CD14-positive monocyte (primary cell): ENCODE measurements at regions not wholly inside any gene's neighbourhood (a gene's known extent, or its start where the extent isn't known, plus 50 kb on each side); places are given as distances from the start of the nearest gene placed in this dataset.

ENCODE experiments used
- DNase-seq, 3 donors: peaks; one replicate each; pipeline ENCODE4 v3.0.0-alpha.2; 2011 to 2022
- H2AFZ ChIP-seq: 2 replicates; pipeline ENCODE4 v1.6.0; 2012; ENCODE audit warnings: mild to moderate bottlenecking, low read depth, low read length, inconsistent platforms; ENCODE audit not compliant: insufficient read depth, poor library complexity, severe bottlenecking
- H3K27ac ChIP-seq, 2 donors: 1 replicate in 1 of 2; 2 replicates in 1 of 2; pipeline ENCODE4 v1.5.1; 2012 to 2013; ENCODE audit warnings: low read length in 2 of 2, control low read depth in 1 of 2, inconsistent platforms in 1 of 2, low read depth in 1 of 2, mild to moderate bottlenecking in 1 of 2
- H3K27me3 ChIP-seq, 2 donors: one replicate each; pipeline versions ENCODE4 v1.6.0 to v1.6.1; 2011 to 2013; ENCODE audit warnings: low read length in 2 of 2; ENCODE audit not compliant: control insufficient read depth in 2 of 2, insufficient read depth in 2 of 2
- H3K36me3 ChIP-seq, 2 donors: replicated peaks in 1 of 2; 1 replicate in 1 of 2; 2 replicates in 1 of 2; pipeline versions ENCODE4 v1.5.1 to v1.6.1; 2012 to 2013; ENCODE audit warnings: low read length in 2 of 2, control low read depth in 1 of 2, inconsistent platforms in 1 of 2, mild to moderate bottlenecking in 1 of 2; ENCODE audit not compliant: insufficient read depth in 2 of 2, control insufficient read depth in 1 of 2
- H3K4me1 ChIP-seq, 2 donors: 1 replicate in 1 of 2; 2 replicates in 1 of 2; pipeline versions ENCODE4 v1.5.1 to v1.6.1; 2012 to 2013; ENCODE audit warnings: low read length in 2 of 2, control low read depth in 1 of 2, inconsistent platforms in 1 of 2, mild to moderate bottlenecking in 1 of 2, moderate library complexity in 1 of 2; ENCODE audit not compliant: insufficient read depth in 2 of 2, control insufficient read depth in 1 of 2
- H3K4me2 ChIP-seq: replicated peaks from 2 replicates; pipeline ENCODE3; 2012; ENCODE audit warnings: low read length, moderate library complexity, mild to moderate bottlenecking; ENCODE audit not compliant: poor library complexity, severe bottlenecking; ENCODE audit errors: extremely low read depth
- H3K4me3 ChIP-seq, 3 experiments: fragments of 200-600 bp in 1 of 3; sonication (generic) in 1 of 3; replicated peaks in 1 of 3; 1 replicate in 2 of 3; 2 replicates in 1 of 3; pipeline ENCODE4 v1.5.1; 2011 to 2013; ENCODE audit warnings: low read length in 3 of 3, mild to moderate bottlenecking in 3 of 3, control low read depth in 2 of 3, low read depth in 2 of 3, inconsistent platforms in 1 of 3, moderate library complexity in 1 of 3
- H3K79me2 ChIP-seq: 2 replicates; pipeline ENCODE4 v1.6.0; 2012; ENCODE audit warnings: mild to moderate bottlenecking, control low read depth, inconsistent platforms, low read length, moderate library complexity; ENCODE audit not compliant: insufficient read depth
- H3K9ac ChIP-seq: 2 replicates; pipeline ENCODE4 v1.6.0; 2017; ENCODE audit warnings: low read length, mild to moderate bottlenecking; ENCODE audit not compliant: insufficient read depth, poor library complexity, severe bottlenecking
- H3K9me3 ChIP-seq, 2 donors: replicated peaks in 1 of 2; 1 replicate in 1 of 2; 2 replicates in 1 of 2; pipeline versions ENCODE4 v1.5.1 to v1.6.1; 2012 to 2013; ENCODE audit warnings: low read length in 2 of 2, control low read depth in 1 of 2; ENCODE audit not compliant: control insufficient read depth in 1 of 2, insufficient read depth in 1 of 2
- H4K20me1 ChIP-seq: 2 replicates; pipeline ENCODE4 v1.6.0; 2012; ENCODE audit warnings: mild to moderate bottlenecking, low read length, control low read depth, moderate library complexity; ENCODE audit not compliant: insufficient read depth
- H3K27ac Mint-ChIP-seq, 7 donors: one replicate each; pipeline ENCODE4 v1.8.0; 2020; ENCODE audit warnings: mild to moderate bottlenecking in 7 of 7, mixed read lengths in 7 of 7, moderate library complexity in 6 of 7, inconsistent platforms in 2 of 7
- H3K27me3 Mint-ChIP-seq, 3 donors: one replicate each; pipeline ENCODE4 v1.8.0; 2021 to 2022; ENCODE audit warnings: low read depth in 3 of 3, mild to moderate bottlenecking in 3 of 3, mixed read lengths in 3 of 3, moderate library complexity in 3 of 3, inconsistent platforms in 1 of 3
- H3K36me3 Mint-ChIP-seq, 2 donors: one replicate each; pipeline ENCODE4 v1.8.0; 2020; ENCODE audit warnings: mixed read lengths in 2 of 2, inconsistent platforms in 1 of 2, mild to moderate bottlenecking in 1 of 2
- H3K4me1 Mint-ChIP-seq: one replicate; pipeline ENCODE4 v1.8.0; 2020; ENCODE audit warnings: mild to moderate bottlenecking, mixed read lengths
- H3K4me3 Mint-ChIP-seq, 2 donors: one replicate each; pipeline ENCODE4 v1.8.0; 2020; ENCODE audit warnings: mild to moderate bottlenecking in 2 of 2, mixed read lengths in 2 of 2, moderate library complexity in 1 of 2
- H3K9me3 Mint-ChIP-seq, 7 donors: one replicate each; pipeline ENCODE4 v1.8.0; 2020 to 2022; ENCODE audit warnings: mixed read lengths in 7 of 7, mild to moderate bottlenecking in 6 of 7, moderate library complexity in 6 of 7, inconsistent platforms in 2 of 7
- CTCF ChIP-seq: fragments of 200-600 bp; IDR thresholded peaks from one replicate; pipeline ENCODE4 v1.8.0; 2022; ENCODE audit warnings: antibody characterized with exemption, mild to moderate bottlenecking
- WGBS: methylation state at CpG from one replicate; pipeline ENCODE4 v1.1.5; 2013; ENCODE audit warnings: missing lambda C conversion rate; ENCODE audit not compliant: insufficient coverage; 5-methylcytosine and 5-hydroxymethylcytosine counted together
- intact Hi-C, 2 donors: fragments of 100-400 bp; cut with micrococcal nuclease; formaldehyde crosslinking; loops; one replicate each; pipeline versions ENCODE4 v1.15.0 to v1.15.1; 2023

- DNase-seq = no peak
- no peak for TF ChIP-seq CTCF
- Histone ChIP-seq H3K79me2 (no peaks in the 10 kb centered on the region), H3K27me3 (no peaks in the 10 kb centered on the region), H3K4me2 (peak overlapping the region; percentile 80), H4K20me1 (no peaks in the 10 kb centered on the region), H3K9ac (no peak overlapping the region), H3K4me1 (peaks cover 21 to 22% of the 10 kb centered on the region in 2 donors), H3K4me3 (peak overlapping the region in 1 of 3 experiments; percentile 71), H3K27ac (no peak overlapping the region), H3K9me3 (peaks cover 0 to 11% of the 10 kb centered on the region in 2 donors), H2AFZ (peak overlapping the region; percentile 76), H3K36me3 (no peaks in the 10 kb centered on the region)
- intact Hi-C loops = no loop called here
- WGBS = 72% methylated on average over 6 of the region's 8 CpGs
- Mint-ChIP-seq H3K27me3 (peaks cover 3 to 12% (median 8%) of the 10 kb centered on the region in 3 donors), H3K9me3 (peaks cover 3 to 18% (median 8%) of the 10 kb centered on the region in 7 donors), H3K4me3 (peak overlapping the region; percentile 69 to 86), H3K4me1 (peaks cover 20% of the 10 kb centered on the region), H3K36me3 (no peaks in the 10 kb centered on the region), H3K27ac (no peak overlapping the region)
Observed at GRCh38 chr6:13874191-13874549, 50.6 kb upstream of the RNF182 start.

GRCh38 chr6:13873288-13874190 is 51.2 kb upstream of the RNF182 start:
- H3K79me2 ChIP-seq = no peaks in the 10 kb centered on the region
- H3K27me3 Mint-ChIP-seq = peaks cover 3 to 10% (median 8%) of the 10 kb centered on the region in 3 donors
- TF ChIP-seq CTCF = peak; percentile 66
- peak overlapping the region; percentile 48 for H3K9ac ChIP-seq
- H3K27ac Mint-ChIP-seq = peak overlapping the region in 3 of 7 donors; percentile 71 to 85 (median 77)
- H3K27ac ChIP-seq = no peak overlapping the region
- H3K36me3 Mint-ChIP-seq = no peaks in the 10 kb centered on the region
- intact Hi-C loops = no loop called here
- peaks cover 3 to 13% (median 8%) of the 10 kb centered on the region in 7 donors for H3K9me3 Mint-ChIP-seq
- peaks cover 0 to 7% of the 10 kb centered on the region in 2 donors for H3K9me3 ChIP-seq
- no peaks in the 10 kb centered on the region for H4K20me1 ChIP-seq
- H3K4me3 Mint-ChIP-seq = peak overlapping the region; percentile 69 to 86
- H3K4me2 ChIP-seq = peak overlapping the region; percentile 80
- peaks cover 20% of the 10 kb centered on the region for H3K4me1 Mint-ChIP-seq
- no peaks in the 10 kb centered on the region for H3K36me3 ChIP-seq
- 4% methylated on average over 40 of the region's 49 CpGs for WGBS
- DNase-seq = peak in 2 of 3 donors; percentile 5 to 14
- peak overlapping the region; percentile 1 to 71 (median 36) for H3K4me3 ChIP-seq
- H3K4me1 ChIP-seq = peaks cover 21 to 22% of the 10 kb centered on the region in 2 donors
- peak overlapping the region; percentile 76 for H2AFZ ChIP-seq
- no peaks in the 10 kb centered on the region for H3K27me3 ChIP-seq
